SK-N-DZ (cell line): ENCODE measurements at regions not wholly inside any gene's neighbourhood (a gene's known extent, or its start where the extent isn't known, plus 50 kb on each side); places are given as distances from the start of the nearest gene placed in this dataset.

ENCODE experiments used
- small RNA-seq, 2 experiments: library from RNA; depleted of rRNA; stranded (forward); fragments of <200 nt; gene quantifications; one replicate each; pipeline ENCODE3, GENCODE V24; 2014

Small RNAs in the stretch of these regions (small RNA-seq; reads per million reads assigned to genes)
- 0 reads per million in 2 experiments for gene RF00019
